ENCODE measurements at regions not wholly inside any gene's neighbourhood (a gene's known extent, or its start where the extent isn't known, plus 50 kb on each side); places are given as distances from the start of the nearest gene placed in this dataset.

DNA sequence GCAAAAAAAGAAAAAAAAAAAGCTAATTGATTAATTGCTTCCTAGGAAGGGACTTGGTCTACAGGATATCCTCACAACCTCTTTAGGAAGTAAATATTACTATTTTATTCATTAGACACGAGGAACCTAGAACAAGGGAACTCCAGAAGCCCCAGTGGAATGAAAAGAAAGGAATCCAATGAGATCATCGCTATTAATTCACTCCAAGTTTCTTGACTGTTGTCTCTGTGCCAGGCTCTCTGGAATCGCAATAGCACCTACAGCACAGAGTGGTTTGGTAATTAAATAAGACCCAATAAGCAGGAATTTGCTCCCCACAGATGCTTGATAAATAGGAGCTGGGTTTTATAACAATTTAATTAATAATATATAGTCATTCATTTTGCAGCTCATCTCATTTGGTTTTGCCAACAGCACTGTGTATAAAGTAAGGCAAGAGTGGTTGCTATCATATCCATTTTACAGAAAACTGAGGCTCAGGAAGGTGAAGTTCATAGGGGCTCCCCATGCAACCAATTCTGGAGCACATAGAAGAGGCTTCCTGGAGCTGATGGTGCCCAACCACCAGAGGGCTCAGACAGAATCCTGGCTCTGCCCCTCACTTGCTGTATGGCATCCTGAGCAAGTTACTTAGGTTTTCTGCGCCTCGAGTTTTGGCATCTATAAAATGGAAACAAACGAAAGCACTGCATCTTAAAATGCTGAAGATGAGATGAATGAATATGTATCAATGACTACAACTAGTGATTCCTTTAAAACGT lies 420.2 kb downstream of the MED13L start:
- TF ChIP-seq YY1 (IDR thresholded peaks at IDR 0.05; ENCODE audit: low read depth) (no peak), EP300 (IDR thresholded peaks at IDR 0.05; ENCODE audit: borderline replicate concordance) (no peak), FOXM1 (IDR thresholded peaks at IDR 0.05; ENCODE audit: borderline replicate concordance, low read depth) (no peak), NFIC (IDR thresholded peaks at IDR 0.05) (no peak), TEAD4 (IDR thresholded peaks at IDR 0.05) (no peak), CEBPB (IDR thresholded peaks at IDR 0.05) (no peak), RAD21 (IDR thresholded peaks at IDR 0.05; ENCODE audit: low read depth) (no peak), ZBTB7A (IDR thresholded peaks at IDR 0.05; ENCODE audit: low read depth) (no peak), TAF1 (IDR thresholded peaks at IDR 0.05; ENCODE audit: low read depth) (no peak), TCF12 (IDR thresholded peaks at IDR 0.05; ENCODE audit: low read depth) (no peak), CREB1 (IDR thresholded peaks at IDR 0.05; ENCODE audit: low read depth) (no peak)
- TF ChIP-seq, protein P1, sequence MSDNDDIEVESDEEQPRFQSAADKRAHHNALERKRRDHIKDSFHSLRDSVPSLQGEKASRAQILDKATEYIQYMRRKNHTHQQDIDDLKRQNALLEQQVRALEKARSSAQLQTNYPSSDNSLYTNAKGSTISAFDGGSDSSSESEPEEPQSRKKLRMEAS (IDR thresholded peaks at IDR 0.05) = no peak
- TF ChIP-seq, protein P2, sequence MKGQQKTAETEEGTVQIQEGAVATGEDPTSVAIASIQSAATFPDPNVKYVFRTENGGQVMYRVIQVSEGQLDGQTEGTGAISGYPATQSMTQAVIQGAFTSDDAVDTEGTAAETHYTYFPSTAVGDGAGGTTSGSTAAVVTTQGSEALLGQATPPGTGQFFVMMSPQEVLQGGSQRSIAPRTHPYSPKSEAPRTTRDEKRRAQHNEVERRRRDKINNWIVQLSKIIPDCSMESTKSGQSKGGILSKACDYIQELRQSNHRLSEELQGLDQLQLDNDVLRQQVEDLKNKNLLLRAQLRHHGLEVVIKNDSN (IDR thresholded peaks at IDR 0.05) = no peak

DNA sequence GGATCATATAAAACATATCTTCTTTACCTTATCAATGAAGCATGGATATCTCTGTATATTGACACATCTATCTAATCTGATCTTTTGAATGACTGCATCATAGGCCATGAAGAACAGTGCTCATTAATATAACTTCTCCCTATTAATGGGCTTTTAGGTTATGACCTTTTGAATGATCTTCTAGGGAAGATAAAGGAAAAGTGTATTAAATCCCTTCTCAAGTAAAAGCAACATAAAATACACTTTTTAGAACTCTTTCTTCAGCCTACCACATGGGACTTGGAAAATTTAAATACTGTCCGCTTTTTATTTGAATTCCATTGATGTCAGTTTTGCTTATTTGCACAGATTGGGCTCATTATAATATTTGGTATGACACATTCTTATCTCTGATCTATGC lies 425.4 kb downstream of the MED13L start:
- TF ChIP-seq FOXM1 (IDR thresholded peaks at IDR 0.05; ENCODE audit: borderline replicate concordance, low read depth) = no peak
- TF ChIP-seq ZBTB7A (IDR thresholded peaks at IDR 0.05; ENCODE audit: low read depth) = no peak
- no peak for TF ChIP-seq RAD21 (IDR thresholded peaks at IDR 0.05; ENCODE audit: low read depth)
- TF ChIP-seq TAF1 (IDR thresholded peaks at IDR 0.05; ENCODE audit: low read depth) = no peak
- no peak for TF ChIP-seq EP300 (IDR thresholded peaks at IDR 0.05; ENCODE audit: borderline replicate concordance)
- no peak for TF ChIP-seq TEAD4 (IDR thresholded peaks at IDR 0.05)
- TF ChIP-seq, protein P3, sequence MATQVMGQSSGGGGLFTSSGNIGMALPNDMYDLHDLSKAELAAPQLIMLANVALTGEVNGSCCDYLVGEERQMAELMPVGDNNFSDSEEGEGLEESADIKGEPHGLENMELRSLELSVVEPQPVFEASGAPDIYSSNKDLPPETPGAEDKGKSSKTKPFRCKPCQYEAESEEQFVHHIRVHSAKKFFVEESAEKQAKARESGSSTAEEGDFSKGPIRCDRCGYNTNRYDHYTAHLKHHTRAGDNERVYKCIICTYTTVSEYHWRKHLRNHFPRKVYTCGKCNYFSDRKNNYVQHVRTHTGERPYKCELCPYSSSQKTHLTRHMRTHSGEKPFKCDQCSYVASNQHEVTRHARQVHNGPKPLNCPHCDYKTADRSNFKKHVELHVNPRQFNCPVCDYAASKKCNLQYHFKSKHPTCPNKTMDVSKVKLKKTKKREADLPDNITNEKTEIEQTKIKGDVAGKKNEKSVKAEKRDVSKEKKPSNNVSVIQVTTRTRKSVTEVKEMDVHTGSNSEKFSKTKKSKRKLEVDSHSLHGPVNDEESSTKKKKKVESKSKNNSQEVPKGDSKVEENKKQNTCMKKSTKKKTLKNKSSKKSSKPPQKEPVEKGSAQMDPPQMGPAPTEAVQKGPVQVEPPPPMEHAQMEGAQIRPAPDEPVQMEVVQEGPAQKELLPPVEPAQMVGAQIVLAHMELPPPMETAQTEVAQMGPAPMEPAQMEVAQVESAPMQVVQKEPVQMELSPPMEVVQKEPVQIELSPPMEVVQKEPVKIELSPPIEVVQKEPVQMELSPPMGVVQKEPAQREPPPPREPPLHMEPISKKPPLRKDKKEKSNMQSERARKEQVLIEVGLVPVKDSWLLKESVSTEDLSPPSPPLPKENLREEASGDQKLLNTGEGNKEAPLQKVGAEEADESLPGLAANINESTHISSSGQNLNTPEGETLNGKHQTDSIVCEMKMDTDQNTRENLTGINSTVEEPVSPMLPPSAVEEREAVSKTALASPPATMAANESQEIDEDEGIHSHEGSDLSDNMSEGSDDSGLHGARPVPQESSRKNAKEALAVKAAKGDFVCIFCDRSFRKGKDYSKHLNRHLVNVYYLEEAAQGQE (IDR thresholded peaks at IDR 0.05; ENCODE audit: low read depth) = no peak
- no peak for TF ChIP-seq CEBPB (IDR thresholded peaks at IDR 0.05)

DNA sequence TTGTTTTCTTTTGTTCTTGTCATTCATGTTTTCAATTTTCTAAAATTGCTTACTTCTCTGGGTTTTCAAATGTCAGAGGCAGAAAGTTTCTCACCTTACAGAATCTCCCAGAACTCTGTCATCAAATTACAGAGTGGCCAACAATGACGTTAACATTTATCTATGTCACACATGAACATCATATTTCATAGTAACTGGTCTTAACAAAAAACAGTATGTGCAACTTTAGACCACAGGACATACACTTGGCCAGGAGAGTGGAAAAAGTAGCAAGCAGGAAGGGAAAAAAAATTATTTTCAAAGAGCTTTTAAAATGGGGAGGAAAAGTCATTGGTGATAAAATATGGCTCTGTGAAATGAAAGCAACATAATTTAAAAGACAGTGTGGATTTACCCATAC lies 426.5 kb downstream of the MED13L start:
- no peak for TF ChIP-seq EGR1 (IDR thresholded peaks at IDR 0.05)
- TF ChIP-seq TEAD4 (IDR thresholded peaks at IDR 0.05) = no peak
- no peak for TF ChIP-seq FOXM1 (IDR thresholded peaks at IDR 0.05; ENCODE audit: borderline replicate concordance, low read depth)
- TF ChIP-seq, protein P1 (IDR thresholded peaks at IDR 0.05) = no peak
- no peak for TF ChIP-seq TAF1 (IDR thresholded peaks at IDR 0.05; ENCODE audit: low read depth)
- no peak for TF ChIP-seq NFIC (IDR thresholded peaks at IDR 0.05)
- no peak for TF ChIP-seq RAD21 (IDR thresholded peaks at IDR 0.05; ENCODE audit: low read depth)
- no peak for TF ChIP-seq YY1 (IDR thresholded peaks at IDR 0.05; ENCODE audit: low read depth)
- TF ChIP-seq, protein P2 (IDR thresholded peaks at IDR 0.05) = no peak
- no peak for TF ChIP-seq EP300 (IDR thresholded peaks at IDR 0.05; ENCODE audit: borderline replicate concordance)
- TF ChIP-seq TCF12 (IDR thresholded peaks at IDR 0.05; ENCODE audit: low read depth) = no peak
- no peak for TF ChIP-seq CEBPB (IDR thresholded peaks at IDR 0.05)
- no peak for TF ChIP-seq ZBTB7A (IDR thresholded peaks at IDR 0.05; ENCODE audit: low read depth)
- TF ChIP-seq, protein P3 (IDR thresholded peaks at IDR 0.05; ENCODE audit: low read depth) = no peak
- TF ChIP-seq CREB1 (IDR thresholded peaks at IDR 0.05; ENCODE audit: low read depth) = no peak

DNA sequence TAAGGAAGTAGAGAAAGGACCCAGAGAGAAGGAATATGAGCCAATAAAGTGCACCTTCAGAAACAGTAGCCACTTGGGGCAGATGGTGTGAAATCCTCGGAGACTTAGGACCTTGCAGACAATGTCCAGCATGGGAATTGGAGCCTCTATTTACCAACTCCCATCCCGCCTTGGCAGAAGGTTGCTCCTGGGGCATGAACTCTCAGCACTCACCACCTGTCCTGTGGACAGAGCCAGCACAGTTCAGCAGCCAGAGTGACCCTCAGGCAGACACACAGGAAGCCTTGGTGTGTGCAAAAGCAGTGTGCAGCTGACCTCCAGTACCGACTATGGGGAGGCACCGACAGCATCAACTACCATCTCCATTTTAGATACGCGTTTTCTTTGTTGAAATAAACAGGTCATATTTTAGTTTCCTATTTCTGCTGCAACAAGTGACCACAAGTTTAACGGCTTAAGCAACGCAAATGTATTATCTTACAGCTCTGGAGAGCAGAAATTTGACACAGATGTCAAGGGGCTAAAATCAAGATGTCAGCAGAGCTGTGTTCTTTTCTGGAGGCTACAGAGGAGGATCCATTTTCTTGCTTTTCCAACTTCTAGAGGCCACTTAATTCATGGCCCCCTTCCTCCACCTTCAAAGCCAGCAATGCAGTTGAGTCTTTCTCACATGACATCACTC lies 428.1 kb downstream of the MED13L start:
- TF ChIP-seq YY1 (IDR thresholded peaks at IDR 0.05; ENCODE audit: low read depth) (no peak), EP300 (IDR thresholded peaks at IDR 0.05; ENCODE audit: borderline replicate concordance) (no peak), TEAD4 (IDR thresholded peaks at IDR 0.05) (no peak), TCF12 (IDR thresholded peaks at IDR 0.05; ENCODE audit: low read depth) (no peak), EGR1 (IDR thresholded peaks at IDR 0.05) (no peak), ZBTB7A (IDR thresholded peaks at IDR 0.05; ENCODE audit: low read depth) (no peak), NFIC (IDR thresholded peaks at IDR 0.05) (no peak), FOXM1 (IDR thresholded peaks at IDR 0.05; ENCODE audit: borderline replicate concordance, low read depth) (no peak), CEBPB (IDR thresholded peaks at IDR 0.05) (no peak), CREB1 (IDR thresholded peaks at IDR 0.05; ENCODE audit: low read depth) (no peak), TAF1 (IDR thresholded peaks at IDR 0.05; ENCODE audit: low read depth) (no peak)
- TF ChIP-seq, protein P1 (IDR thresholded peaks at IDR 0.05) = no peak
- TF ChIP-seq, protein P2 (IDR thresholded peaks at IDR 0.05) = no peak
- TF ChIP-seq, protein P3 (IDR thresholded peaks at IDR 0.05; ENCODE audit: low read depth) = no peak
